Adrenal gland (tissue), 9 donors: ENCODE measurements at regions not wholly inside any gene's neighbourhood (a gene's known extent, or its start where the extent isn't known, plus 50 kb on each side); places are given as distances from the start of the nearest gene placed in this dataset.
A peak's percentile ranks its signal among the peaks of the same experiment; 100 is the strongest.
"Not testable (repeated sequence)": the region's sequence is repeated elsewhere in the genome, so short reads cannot be mapped to it uniquely, and the experiment has no call there.

ENCODE experiments used
- DNase-seq, 7 donors: peaks; one replicate each; pipeline ENCODE4 v3.0.0-alpha.2; 2019 to 2020
- H3K27ac ChIP-seq, 5 donors: fragments of 200-600 bp; sonication (generic) in 4 of 5; 1 replicate in 3 of 5; 2 replicates in 2 of 5; pipeline versions ENCODE4 v1.5.1 to v1.8.0; 2016 to 2020; ENCODE audit warnings: mild to moderate bottlenecking in 1 of 5
- H3K27me3 ChIP-seq: fragments of 200-600 bp; 2 replicates; pipeline ENCODE4 v1.8.0; 2021
- H3K36me3 ChIP-seq, 2 donors: fragments of 200-600 bp; replicated peaks in 1 of 2; 1 replicate in 1 of 2; 2 replicates in 1 of 2; pipeline versions ENCODE4 v1.5.1 to v1.8.0; 2018 to 2022
- H3K4me1 ChIP-seq, 2 donors: fragments of 200-600 bp; replicated peaks in 1 of 2; 1 replicate in 1 of 2; 2 replicates in 1 of 2; pipeline versions ENCODE4 v1.5.1 to v1.8.0; 2018 to 2021
- H3K4me3 ChIP-seq, 4 donors: fragments of 200-600 bp; sonication (generic) in 3 of 4; one replicate each; pipeline ENCODE4 v1.5.1; 2016 to 2018
- H3K9me3 ChIP-seq, 3 donors: fragments of 200-600 bp; sonication (generic) in 1 of 3; replicated peaks in 1 of 3; 1 replicate in 2 of 3; 2 replicates in 1 of 3; pipeline versions ENCODE4 v1.5.1 to v1.8.0; 2016 to 2021
- CTCF ChIP-seq, 6 experiments: fragments of 450-650 bp in 4 of 6; fragments of 200-600 bp in 2 of 6; sonication (generic) in 1 of 6; IDR thresholded peaks; 1 replicate in 5 of 6; 2 replicates in 1 of 6; pipeline versions ENCODE4 v1.5.1 to v1.8.0; 2016 to 2021; ENCODE audit warnings: antibody characterized with exemption in 6 of 6, mild to moderate bottlenecking in 2 of 6, moderate library complexity in 1 of 6
- POLR2A ChIP-seq, 2 donors: fragments of 450-650 bp; IDR thresholded peaks; one replicate each; pipeline ENCODE4 v1.6.1; 2017; ENCODE audit warnings: antibody characterized with exemption in 2 of 2, mild to moderate bottlenecking in 2 of 2, moderate library complexity in 1 of 2
- WGBS, 4 donors: extraction: QIAGEN DNeasy Blood & Tissue Kit in 2 of 4; methylation state at CpG; one replicate each; pipeline versions ENCODE4 v1.1.5 to v1.1.7; 2013 to 2017; 5-methylcytosine and 5-hydroxymethylcytosine counted together
- intact Hi-C, 2 donors: fragments of 100-400 bp; cut with DNase I; formaldehyde crosslinking; loops; one replicate each; pipeline versions ENCODE4 v1.14.1 to v1.15.0; 2022 to 2023
- donor health status: healthy with polysubstance abuse.
- donor health status: Bipolar disorder and iron deficiency.
- donor health status: DM: yes; HTN: yes; CAD: no.
- donor health status: DM: no; HTN: no; CAD: no.
- donor health status: DM: no; HTN: no; CAD: no.

- intact Hi-C loops = no loop called here
- DNase-seq = peak in 4 of 7 donors; percentile 26 to 46 (median 29)
- H3K9me3 ChIP-seq = no peaks in the 10 kb centered on the region
- H3K4me1 ChIP-seq = peaks cover 0 to 7% of the 10 kb centered on the region in 2 donors
- H3K27me3 ChIP-seq = no peaks in the 10 kb centered on the region
- H3K4me3 ChIP-seq = no peak overlapping the region
- no peaks in the 10 kb centered on the region for H3K36me3 ChIP-seq
- no peak overlapping the region for H3K27ac ChIP-seq
- WGBS, 4 donors = 38 to 48% (median 45%) methylated on average over 1 to 2 of the region's 2 CpGs
- no peak for TF ChIP-seq CTCF (IDR thresholded peaks at IDR 0.05)
- no peak for TF ChIP-seq POLR2A (IDR thresholded peaks at IDR 0.05)
These were observed 124.0 kb downstream of the MDH1 start for GRCh38 chr2:63712748-63713147.

- H3K27ac ChIP-seq = no peak overlapping the region
- no peaks in the 10 kb centered on the region for H3K9me3 ChIP-seq
- H3K27me3 ChIP-seq = no peaks in the 10 kb centered on the region
- H3K36me3 ChIP-seq = no peaks in the 10 kb centered on the region
- WGBS, 4 donors = 65 to 84% (median 75%) methylated on average over 2 of the region's 2 CpGs
- TF ChIP-seq POLR2A (IDR thresholded peaks at IDR 0.05) = no peak
- no peak for TF ChIP-seq CTCF (IDR thresholded peaks at IDR 0.05)
- H3K4me3 ChIP-seq = no peak overlapping the region
- intact Hi-C loops = no loop called here
- H3K4me1 ChIP-seq = peaks cover 0 to 7% of the 10 kb centered on the region in 2 donors
- no peak for DNase-seq
These were observed 125.5 kb upstream of the UGP2 start for GRCh38 chr2:63716146-63716545.

- H3K4me1 ChIP-seq = no peaks in the 10 kb centered on the region
- no peaks in the 10 kb centered on the region for H3K36me3 ChIP-seq
- WGBS, 4 donors = 28 to 48% (median 40%) methylated on average over 1 of the region's 1 CpG
- intact Hi-C loops = no loop called here
- no peak overlapping the region for H3K27ac ChIP-seq
- H3K9me3 ChIP-seq = no peaks in the 10 kb centered on the region
- no peak overlapping the region for H3K4me3 ChIP-seq
- no peak for DNase-seq
- no peaks in the 10 kb centered on the region for H3K27me3 ChIP-seq
- TF ChIP-seq CTCF (IDR thresholded peaks at IDR 0.05) = no peak
- TF ChIP-seq POLR2A (IDR thresholded peaks at IDR 0.05) = no peak
These were observed 122.6 kb upstream of the UGP2 start for GRCh38 chr2:63719052-63719451.

GRCh38 chr2:63721082-63721424 is 120.6 kb upstream of the UGP2 start:
- no peaks in the 10 kb centered on the region for H3K4me1 ChIP-seq
- H3K27me3 ChIP-seq = no peaks in the 10 kb centered on the region
- H3K36me3 ChIP-seq = no peaks in the 10 kb centered on the region
- DNase-seq = no peak
- no peaks in the 10 kb centered on the region for H3K9me3 ChIP-seq
- intact Hi-C loops = no loop called here
- no peak overlapping the region for H3K27ac ChIP-seq
- 40 to 61% (median 50%) methylated on average over 1 of the region's 1 CpG for WGBS, 4 donors
- no peak overlapping the region for H3K4me3 ChIP-seq
- TF ChIP-seq POLR2A (IDR thresholded peaks at IDR 0.05) (no peak), CTCF (IDR thresholded peaks at IDR 0.05) (no peak)

- DNase-seq, H3K4me3 ChIP-seq, H3K9me3 ChIP-seq, H3K27me3 ChIP-seq, H3K27ac ChIP-seq, intact Hi-C loops, H3K36me3 ChIP-seq, H3K4me1 ChIP-seq: not testable (repeated sequence)
- WGBS, 4 donors = 91 to 100% (median 97%) methylated on average over 2 to 24 of the region's 37 CpGs; no CpG with 5 or more reads in 1 of the 4 donors
These were observed 119.4 kb upstream of the UGP2 start for GRCh38 chr2:63722284-63722683.
